EH (cell line): ENCODE measurements at regions not wholly inside any gene's neighbourhood (a gene's known extent, or its start where the extent isn't known, plus 50 kb on each side); places are given as distances from the start of the nearest gene placed in this dataset.
A peak's percentile ranks its signal among the peaks of the same experiment; 100 is the strongest.
"Not testable (repeated sequence)": the region's sequence is repeated elsewhere in the genome, so short reads cannot be mapped to it uniquely, and the experiment has no call there.

Source experiments
- DNase-seq: peaks from one replicate; pipeline ENCODE4 v3.0.0-alpha.2; 2015; ENCODE audit warnings: low read depth

DNA sequence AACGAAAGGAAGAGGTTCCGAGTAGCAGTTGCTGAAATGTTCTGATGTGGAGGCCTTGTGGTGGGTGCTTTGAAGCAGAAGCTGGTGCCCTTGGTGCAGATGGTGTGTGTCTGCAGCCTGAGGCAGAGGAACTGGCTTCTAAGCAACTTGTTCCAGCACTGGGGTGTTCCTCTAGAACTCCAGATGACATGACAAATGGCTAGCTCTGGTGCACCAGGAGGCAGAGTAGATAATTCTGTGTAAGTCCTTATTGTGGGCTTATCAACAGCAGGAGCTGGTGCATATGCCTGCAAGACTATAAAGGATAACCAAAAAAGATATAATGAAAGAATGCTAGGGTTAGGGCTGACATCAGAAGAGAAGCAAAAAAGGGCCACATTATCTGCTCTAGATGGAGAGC, 76.5 kb downstream of the ARL5B start:
- DNase-seq = no peak

DNA sequence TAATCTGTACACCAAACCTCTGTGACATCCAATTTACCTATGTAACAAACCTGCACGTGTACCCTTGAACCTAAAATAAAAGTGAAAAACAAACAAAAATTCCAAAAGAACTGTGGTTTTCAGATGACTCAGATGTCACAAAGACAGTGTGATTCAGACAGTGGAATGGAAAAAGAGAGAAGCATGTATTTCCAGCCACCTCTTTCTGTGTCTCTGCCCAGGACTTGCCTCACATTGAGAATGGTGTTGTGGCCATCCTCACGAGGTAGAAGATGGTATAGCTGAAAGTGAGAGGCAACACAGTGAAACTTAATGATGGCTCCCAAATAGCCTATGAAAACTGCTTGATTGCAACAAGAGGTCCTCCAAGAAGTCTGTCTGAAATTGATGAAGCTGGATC, 78.0 kb downstream of the ARL5B start:
- DNase-seq = peak; percentile 56

DNA sequence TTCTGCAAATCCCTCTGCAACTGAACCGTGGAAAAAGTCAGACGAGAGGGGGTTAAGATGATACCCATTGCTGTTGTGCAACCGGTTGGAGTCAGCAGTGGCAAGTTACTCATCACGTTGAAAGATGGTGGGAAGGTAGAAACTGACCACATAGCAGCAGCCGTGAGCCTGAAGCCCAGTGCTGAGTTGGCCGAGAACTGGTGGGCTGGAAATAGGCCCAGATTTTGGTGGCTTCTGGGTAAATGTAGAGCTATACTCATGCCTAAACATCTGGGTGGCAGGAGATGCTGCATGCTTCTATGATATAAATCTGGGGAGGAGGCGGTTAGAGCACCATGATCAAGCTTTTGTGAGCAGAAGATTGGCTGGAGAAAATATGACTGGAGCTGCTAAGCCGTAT, 78.6 kb downstream of the ARL5B start:
- peak; percentile 85 for DNase-seq

DNA sequence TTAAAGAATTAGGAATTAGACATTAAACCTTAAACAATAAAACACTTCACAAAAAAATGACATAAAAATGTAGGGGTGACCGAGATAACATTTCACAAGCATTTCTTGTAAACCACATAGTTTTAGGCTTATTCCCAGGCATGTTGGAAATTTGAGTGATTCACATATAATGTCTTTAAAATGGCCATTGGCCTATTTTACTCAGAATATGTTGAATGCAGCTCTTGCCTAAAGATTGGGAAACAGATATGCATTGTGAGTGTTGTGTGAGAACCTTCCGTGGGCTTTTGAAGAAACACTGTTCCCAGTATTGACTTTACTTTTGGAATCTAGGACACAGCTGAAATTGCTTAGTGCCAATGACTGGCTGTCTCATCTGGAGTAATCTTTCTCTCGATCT, 79.6 kb downstream of the ARL5B start:
- peak; percentile 83 for DNase-seq

DNA sequence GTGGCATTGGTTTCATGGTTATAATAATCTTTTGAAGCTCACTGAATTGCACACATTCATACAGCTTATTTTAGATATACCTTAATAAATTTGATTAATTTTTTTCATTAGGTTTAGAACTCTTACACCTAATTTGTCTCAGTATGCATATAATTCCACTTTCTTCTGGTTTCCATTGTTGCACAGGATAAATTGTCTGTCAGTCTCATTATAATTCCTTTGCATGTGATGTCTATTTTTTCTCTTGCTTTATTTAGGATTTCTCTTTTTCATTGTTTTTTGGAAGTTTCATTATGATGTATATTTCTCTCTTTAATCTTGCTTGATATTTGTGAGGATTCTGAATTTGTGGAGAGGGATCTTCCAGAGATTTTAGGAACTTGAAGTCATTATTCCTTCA, 84.7 kb downstream of the ARL5B start:
- DNase-seq = no peak

DNA sequence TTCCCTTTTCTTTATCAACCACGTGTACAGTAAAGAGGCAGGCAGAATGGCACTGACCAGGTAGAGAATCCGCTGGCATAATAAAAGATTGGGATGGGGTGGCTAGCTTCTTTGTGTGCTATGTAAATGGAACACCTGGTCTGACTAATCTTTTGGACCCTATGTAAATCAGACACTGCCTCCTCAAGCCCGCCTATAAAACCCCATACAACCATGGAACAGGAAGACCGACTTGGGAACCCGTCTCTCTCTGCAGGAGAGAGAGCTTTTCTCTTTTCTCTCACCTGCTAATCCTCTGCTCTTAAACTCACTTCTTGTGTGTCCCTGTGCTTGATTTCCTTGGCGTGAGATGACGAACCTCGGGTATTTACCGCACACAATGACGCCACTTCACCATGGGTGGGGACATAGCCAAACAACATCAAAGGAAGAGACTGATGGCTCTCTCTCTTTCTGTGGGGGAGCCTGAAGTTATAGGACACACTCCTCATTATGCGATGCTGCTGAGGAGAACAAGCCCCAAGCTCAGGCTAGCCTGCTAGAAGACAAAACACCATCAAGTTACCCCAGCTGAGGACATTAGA, 94.2 kb downstream of the ARL5B start:
- no peak for DNase-seq

DNA sequence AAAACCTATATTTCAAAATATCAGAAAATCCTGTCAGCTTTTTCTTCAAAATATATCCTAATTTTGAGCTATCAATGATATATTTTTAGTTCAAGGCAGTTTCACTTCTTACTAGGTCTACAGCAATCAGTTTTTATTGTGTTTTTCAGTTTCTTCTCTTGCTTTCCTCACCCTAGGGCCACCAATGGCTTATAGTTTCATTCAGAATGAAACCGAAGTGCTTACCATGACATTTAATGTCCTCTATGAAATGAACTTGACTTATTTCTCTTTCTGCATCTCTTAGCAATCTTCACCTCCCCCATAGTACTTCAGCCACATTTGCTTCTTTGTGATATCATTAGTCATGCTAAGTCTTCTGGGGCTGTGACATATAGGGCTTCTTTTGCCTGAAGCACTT, 100.3 kb downstream of the ARL5B start:
- no peak for DNase-seq

DNA sequence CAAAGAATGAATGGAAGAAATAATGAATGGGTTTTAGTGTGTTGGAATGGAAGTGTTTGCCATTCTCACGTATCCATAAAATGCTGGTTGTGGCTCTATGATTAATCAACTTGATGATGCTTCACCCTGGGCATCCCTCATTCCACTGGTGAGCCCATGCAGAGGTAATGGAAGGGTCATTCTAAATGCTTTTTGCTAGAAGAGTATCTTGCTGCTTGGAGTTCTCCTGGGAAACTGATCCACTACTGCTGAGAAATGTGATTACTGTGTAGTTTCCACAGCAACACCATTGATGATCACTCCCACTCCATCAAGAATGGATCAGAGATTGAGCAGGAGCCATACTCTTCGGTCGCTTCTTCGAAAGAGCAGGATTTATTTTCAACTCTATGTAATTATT, 101.6 kb downstream of the ARL5B start:
- DNase-seq = no peak

DNA sequence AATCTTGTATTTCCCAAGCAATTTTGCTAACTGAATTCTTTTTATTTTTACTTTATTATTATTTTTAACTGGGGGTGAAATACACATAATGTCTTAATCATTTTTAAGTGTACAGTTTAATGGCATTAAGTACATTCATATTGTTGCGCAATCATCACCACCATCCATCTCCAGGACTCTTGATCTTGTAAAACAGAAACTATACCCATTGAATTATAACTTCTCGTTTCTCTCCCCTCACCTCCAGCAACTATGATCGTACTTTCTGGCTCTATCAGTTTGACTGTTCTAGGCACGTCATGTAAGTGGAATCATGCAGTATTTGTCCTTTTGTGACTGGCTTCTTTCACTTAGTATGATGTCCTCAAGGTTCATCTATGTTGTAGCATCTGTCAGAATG, 108.8 kb downstream of the ARL5B start:
- DNase-seq = no peak

DNA sequence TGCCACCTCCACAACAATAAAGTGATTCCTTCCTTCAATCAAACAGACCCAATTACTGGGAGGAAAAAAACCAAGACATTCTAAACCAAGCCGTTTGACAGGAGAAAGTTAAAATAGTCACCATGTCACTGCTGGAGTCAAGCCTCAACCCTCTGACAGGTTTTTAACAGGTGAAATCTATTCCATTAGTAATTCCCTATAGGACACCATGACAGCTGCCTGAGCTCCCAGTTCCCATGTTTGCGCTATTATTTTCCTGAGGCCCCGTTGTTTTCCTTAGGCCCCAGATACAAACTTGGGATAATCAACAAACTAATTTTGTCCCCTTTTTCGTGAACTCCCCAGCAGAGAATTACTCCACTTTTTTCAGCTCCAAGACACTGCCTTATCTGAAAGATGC, 113.9 kb downstream of the ARL5B start:
- no peak for DNase-seq

DNA sequence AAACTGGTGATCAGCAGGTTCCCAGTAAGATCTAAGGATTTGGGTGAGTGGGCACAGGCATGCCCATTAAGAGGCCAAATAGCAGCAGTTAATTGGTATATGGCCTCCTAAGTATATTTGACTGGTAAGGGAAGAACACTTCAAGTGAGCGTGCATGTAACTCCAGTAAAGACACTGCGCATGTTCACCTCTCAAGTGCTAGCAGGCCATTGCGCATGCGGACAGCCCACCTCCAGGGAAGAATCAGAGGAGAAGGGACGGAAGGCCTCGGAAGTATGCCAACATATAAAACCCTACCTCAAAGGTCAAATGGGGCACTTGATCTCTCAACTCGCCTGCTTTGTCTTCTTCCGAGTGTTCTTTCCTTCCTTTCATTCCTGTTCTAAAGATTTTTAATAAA, 118.0 kb downstream of the ARL5B start:
- DNase-seq = no peak

DNA sequence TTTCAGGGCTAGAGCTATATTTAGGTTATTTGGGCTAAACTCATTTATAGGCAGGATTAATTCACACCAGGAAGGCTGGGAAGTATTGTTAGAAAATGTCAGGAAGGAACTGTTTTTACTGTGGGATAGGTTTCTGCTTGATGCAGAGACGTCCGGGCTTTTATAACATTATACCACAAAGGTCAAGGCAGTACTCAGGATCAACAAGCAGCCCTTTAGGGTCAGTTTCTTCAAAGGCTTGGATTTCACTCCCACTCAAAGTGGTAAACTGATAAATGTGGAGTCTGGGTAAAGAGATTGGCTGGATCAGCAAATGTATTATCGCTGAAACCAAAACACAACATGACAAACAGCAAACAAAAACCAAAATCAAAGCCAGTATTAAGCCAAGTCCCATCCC, 127.2 kb downstream of the ARL5B start:
- DNase-seq = no peak

DNA sequence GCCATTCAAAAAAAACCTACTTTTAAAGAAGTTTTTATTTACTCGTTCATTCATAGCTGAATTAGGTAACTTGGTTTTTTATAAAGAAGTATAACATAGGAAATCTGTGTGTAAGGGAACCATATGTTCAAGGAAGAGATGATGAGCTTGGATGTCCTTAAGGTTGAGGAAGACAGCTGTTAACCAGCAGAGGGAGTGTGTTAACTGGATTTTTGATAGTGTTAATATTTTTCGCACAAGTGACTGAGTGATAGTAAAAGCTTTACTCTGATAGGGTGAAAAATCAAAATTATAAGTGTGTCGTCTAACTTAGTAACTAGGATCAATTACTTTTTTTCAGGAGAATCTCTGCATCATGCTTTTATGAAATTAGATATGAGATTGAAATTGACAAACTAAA, 134.7 kb downstream of the ARL5B start:
- DNase-seq = no peak

DNA sequence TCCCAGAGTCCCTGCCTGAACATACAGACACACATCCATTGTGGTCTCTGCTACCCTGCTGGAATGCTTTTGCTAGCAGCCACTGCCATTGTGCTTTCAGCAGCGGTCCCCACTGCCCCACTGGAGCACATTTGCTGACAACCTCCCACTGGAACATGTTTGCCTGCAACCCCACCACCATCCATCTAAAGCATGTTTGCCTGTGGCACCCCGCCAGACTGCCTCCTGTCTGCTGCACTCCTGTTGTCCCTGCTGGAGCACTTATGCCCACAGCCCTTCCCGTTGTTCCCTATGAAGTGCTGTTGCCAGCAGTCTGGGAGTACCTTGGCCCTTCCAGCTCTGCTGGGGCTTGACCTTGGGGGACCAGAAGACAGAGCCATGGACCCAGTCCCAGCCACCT, 136.3 kb downstream of the ARL5B start:
- DNase-seq = no peak

DNA sequence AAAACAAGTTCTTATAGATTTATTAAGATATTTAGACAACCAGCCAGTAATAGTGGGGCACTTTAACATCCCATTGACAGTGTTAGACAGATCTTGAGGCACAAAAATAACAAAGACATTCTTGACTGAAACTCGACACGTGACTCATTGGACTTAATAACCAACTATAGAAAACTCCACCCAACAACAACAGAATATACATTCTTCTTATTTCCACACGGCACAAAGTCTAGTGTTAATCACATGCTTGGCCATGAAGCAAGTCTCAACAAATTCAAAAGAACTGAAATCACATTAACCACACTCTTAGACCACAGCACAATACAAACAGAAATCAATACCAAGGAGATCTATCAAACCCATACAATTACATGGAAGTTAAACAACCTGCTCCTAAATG, 138.1 kb downstream of the ARL5B start:
- no peak for DNase-seq

DNA sequence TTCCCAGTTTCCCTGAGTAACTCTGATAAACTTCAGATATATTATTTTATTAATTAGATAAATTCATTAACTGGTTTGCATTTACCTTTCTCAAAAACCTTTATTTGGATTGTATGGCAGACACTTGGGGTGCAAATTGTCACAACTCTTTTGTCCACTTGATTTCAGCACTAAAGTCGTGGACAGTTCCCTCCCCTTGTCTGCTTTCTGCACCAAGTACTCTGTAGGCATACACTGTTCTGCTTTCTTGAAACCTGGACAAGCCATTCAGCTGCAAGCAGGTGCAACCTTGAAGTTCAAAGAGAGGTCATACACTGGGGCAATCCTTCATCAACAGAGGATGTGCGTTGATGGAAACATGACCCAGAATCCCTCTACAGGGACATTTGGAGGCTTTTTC, 162.9 kb downstream of the ARL5B start:
- DNase-seq = peak; percentile 3

DNA sequence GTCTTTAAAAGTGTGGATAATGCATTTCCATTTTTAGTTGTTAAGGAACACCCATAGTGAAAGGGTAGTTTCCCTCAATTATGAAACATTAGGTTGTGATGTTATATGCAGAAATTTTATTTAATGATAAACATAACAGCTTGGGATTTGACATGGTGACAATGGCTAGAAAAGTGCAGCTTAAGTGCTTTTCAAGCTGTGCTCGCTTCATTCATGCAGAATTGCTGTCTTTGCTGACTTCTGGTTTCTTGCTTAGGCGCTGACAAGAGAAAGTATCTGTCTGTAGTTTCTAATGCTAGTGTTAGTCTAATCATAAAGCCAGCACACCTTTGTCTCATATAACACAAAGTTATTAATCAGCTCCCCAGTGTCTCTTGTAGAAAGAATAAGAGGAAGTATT, 170.0 kb downstream of the ARL5B start:
- no peak for DNase-seq

DNA sequence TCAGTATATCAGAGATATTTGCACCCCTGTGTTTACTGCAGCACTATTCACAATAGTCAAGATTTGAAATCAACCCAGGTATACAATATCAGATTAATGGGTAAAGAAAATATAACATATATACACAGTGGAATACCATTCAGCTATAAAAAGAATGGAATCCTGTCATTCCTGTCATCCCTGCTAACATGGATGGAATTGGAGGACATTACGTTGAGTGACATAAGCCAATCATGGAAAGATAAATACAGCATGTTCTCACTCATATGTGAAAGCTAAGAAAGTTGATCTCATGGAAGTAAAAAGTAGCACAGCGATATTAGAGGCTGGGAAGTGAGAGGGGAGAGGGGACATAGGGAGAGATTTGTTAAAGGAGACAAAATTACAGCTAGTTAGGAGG, 171.0 kb downstream of the ARL5B start:
- DNase-seq = no peak

DNA sequence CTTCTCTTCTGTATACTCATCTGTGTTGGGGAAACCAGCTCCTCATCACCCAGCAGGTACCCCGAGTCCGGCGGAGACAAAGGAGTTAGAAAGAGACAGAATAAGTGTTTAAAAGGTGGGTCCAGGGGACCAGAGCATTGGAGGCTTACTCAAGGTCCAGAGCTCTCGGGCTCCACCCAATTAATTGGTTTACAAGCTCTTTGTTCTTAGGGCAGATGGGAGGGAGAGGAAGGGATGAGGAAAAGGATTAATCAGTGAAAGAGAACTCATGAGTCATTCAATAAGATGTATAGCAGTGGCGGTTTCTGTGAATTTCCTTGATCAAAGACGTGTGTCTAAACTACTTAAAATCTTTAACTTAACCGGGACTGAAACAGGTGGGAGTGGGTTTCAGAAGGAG, 192.0 kb upstream of the MALRD1 start:
- DNase-seq = not testable (repeated sequence)

DNA sequence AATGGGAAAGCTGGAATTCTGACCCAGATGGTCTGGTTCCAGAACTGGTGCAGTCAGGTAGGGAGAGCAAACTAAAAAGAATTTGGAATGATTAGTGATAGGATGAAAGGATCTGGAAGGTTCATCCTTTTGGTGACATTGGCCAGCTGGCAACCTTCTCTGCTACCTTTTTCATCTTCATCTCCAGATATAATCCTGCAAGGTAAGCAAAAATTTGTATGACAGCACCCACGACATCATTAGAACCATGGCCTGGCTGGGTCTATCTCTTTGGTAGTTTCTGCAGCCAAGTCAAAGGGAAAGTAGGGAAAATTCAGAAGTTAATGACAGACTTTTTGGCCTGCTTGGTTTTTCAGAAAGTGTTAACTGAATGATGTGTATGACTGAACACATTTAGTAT, 188.9 kb upstream of the MALRD1 start:
- DNase-seq = no peak

DNA sequence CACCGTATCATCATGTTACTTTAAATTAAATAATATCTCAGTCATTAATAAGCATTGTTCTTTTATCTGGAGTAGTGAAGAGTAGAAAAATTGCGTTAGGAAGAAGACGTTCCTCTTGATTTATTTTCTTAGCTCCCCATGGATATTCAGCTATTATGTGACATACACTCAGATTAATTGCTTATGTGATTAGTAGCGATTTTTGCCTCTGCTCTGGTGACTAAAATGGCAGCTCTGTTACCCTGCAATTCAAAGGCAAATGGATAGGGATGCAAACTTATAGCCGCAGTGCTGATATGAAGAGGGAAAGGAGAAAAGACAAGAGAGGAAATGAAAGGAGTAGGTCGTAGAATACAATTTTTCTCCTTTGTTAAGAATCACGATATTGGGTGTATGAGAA, 188.4 kb upstream of the MALRD1 start:
- DNase-seq = no peak

DNA sequence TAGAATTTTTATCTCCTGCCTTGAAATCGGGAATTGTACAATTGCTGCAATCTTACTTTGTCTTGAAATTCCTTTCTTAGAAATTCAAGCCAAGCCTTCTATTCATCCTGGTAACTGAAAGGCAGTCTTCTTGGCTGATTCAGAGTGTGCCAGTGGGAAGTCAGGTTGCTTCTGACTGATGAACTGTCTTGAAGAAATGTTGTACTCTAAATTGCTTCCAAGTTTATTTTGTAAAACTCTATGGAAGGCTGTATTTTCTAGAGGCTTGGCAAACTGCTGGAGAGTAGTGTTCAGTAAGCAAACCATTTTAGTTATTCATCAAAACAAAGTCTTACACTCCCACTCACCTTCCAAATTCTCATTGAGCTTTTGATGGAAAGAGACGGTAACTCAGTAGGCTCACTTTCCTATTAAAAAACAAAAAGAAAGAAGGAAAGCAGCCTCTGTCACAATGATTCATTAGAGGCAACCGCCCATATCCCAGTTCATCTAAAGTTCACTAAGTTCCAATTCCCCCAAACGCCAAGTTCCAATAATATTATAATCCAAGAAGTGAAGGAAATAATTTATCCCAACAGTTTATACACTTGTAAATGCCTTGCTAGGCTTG, 187.9 kb upstream of the MALRD1 start:
- DNase-seq = no peak

DNA sequence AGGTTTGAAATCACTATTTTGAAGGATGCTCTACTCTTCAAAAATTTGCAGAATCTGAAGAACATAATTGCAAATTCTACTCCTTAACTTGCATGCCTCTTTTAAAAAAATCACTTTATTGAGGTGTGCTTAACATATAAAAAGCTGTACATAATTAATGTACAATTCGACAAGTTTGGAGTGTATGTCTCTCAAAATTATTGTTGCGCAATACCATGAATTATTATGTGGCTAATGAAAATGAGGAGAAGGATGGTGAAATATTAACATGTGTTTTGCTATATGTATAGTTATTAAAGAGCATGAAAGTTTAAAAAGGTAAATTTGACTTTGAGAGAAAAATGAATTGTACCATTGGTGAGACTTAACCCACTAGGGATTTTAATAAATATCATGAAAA, 187.2 kb upstream of the MALRD1 start:
- DNase-seq = no peak

DNA sequence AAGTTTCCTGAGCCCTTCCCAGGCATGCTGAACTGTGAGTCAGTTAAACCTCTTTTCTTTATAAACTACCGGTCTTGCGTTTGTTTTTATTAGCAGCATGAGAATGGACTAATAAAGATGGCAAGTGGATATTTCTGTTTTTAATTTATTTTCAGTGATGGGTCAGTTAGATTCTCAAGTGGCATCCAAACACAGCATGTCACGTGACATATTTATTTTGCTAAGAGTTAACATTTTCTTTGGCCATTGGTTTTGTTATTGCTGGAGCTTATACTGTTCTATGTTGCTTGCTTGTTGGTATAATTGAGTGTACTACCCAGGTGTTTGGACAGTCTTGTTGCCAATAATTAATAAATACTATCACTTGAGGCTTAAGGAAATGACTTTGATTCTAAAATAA, 181.7 kb upstream of the MALRD1 start:
- DNase-seq = no peak

DNA sequence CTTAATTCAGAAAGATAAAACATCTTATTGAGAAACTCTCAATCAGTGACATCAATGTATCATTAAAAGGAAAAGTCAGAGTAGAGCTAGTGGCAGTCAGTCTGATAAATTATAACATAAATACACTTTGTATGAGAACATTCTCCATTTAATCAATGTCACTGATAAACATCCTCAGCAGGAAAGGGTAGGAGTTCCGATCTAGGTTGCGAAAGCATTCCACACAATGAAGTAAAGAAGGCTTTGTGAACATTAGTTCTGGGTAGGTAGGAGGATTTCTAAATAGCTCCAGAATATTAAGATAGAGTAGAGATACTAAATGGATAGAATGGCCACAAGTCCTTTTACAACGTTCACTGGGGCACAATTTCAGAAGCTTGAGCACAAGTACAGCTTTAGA, 179.7 kb upstream of the MALRD1 start:
- no peak for DNase-seq
